Colonic mucosa (tissue), 4 donors: ENCODE measurements at regions not wholly inside any gene's neighbourhood (a gene's known extent, or its start where the extent isn't known, plus 50 kb on each side); places are given as distances from the start of the nearest gene placed in this dataset.

Experiments
- DNase-seq: peaks from one replicate; pipeline ENCODE4 v3.0.0-alpha.2; 2020
- H3K27ac ChIP-seq: fragments of 200-600 bp; one replicate; pipeline ENCODE4 v1.8.0; 2021
- H3K27me3 ChIP-seq: fragments of 200-600 bp; one replicate; pipeline ENCODE4 v1.8.0; 2021
- H3K36me3 ChIP-seq: fragments of 200-600 bp; one replicate; pipeline ENCODE4 v1.8.0; 2021
- H3K4me1 ChIP-seq: fragments of 200-600 bp; one replicate; pipeline ENCODE4 v1.8.0; 2021; ENCODE audit warnings: mild to moderate bottlenecking
- H3K4me3 ChIP-seq: fragments of 200-600 bp; one replicate; pipeline ENCODE4 v1.8.0; 2021
- H3K9ac ChIP-seq, 2 donors: one replicate each; pipeline ENCODE4 v1.7.0; 2013; ENCODE audit warnings: control low read depth in 2 of 2, low read depth in 2 of 2, low read length in 2 of 2
- H3K9me3 ChIP-seq: fragments of 200-600 bp; one replicate; pipeline ENCODE4 v1.8.0; 2021
- intact Hi-C: fragments of 100-400 bp; cut with DNase I; formaldehyde crosslinking; loops from one replicate; pipeline ENCODE4 v1.14.1; 2022
- TF ChIP-seq, protein P1 (sequence below): fragments of 200-600 bp; IDR thresholded peaks from one replicate; pipeline ENCODE4 v1.8.0; 2022; ENCODE audit warnings: antibody characterized with exemption, mild to moderate bottlenecking
- donor health status: healthy.
- donor health status: DM: no; HTN: no; CAD: no.
- donor health status: DM: no; HTN: no; CAD: no.

DNA sequence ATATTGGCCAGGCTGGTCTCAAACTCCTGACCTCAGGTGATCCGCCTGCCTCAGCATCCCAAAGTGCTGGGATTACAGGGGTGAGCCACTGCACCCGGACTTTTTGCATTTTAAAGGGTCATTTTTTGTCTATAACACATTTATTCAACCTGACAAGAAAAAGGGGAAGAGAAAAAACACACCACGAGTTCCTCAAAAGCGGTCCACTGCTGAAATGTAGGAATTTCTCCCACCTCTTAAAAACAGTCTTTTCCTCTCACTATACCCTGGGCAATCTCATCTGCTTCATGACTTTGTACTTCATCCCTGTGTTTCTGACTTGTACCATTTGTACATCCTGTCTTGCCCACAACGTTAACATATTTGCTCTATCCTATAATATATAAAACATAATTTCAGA lies 413.3 kb upstream of the PTBP2 start:
- no peak overlapping the region for H3K27ac ChIP-seq
- no peaks in the 10 kb centered on the region for H3K9me3 ChIP-seq
- no peaks in the 10 kb centered on the region for H3K4me1 ChIP-seq
- H3K36me3 ChIP-seq, result no peaks in the 10 kb centered on the region
- no peak for DNase-seq
- no peak overlapping the region for H3K4me3 ChIP-seq
- H3K9ac ChIP-seq, result no peak overlapping the region
- no peaks in the 10 kb centered on the region for H3K27me3 ChIP-seq
- TF ChIP-seq, protein P1, sequence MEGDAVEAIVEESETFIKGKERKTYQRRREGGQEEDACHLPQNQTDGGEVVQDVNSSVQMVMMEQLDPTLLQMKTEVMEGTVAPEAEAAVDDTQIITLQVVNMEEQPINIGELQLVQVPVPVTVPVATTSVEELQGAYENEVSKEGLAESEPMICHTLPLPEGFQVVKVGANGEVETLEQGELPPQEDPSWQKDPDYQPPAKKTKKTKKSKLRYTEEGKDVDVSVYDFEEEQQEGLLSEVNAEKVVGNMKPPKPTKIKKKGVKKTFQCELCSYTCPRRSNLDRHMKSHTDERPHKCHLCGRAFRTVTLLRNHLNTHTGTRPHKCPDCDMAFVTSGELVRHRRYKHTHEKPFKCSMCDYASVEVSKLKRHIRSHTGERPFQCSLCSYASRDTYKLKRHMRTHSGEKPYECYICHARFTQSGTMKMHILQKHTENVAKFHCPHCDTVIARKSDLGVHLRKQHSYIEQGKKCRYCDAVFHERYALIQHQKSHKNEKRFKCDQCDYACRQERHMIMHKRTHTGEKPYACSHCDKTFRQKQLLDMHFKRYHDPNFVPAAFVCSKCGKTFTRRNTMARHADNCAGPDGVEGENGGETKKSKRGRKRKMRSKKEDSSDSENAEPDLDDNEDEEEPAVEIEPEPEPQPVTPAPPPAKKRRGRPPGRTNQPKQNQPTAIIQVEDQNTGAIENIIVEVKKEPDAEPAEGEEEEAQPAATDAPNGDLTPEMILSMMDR, result no peak
- intact Hi-C loops, result no loop called here

DNA sequence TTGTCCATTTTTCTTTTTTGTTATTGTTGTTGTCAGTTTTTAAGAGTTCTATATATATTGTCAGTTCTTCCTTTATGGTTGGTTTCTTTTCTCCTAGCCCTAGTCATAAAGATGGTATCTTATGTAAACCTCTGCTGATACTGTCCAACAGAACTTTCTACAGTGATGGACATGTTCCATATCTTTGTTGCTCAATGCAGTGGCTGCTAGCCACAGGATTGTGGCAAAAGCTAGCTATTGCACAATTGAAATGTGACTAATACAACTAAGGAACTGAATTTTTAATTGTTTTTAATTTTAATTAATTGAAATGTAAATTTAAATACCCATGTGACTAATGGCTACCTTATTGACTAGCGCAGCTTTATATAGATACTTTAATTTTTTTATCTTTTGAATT lies 411.8 kb upstream of the PTBP2 start:
- intact Hi-C loops, result no loop called here

DNA sequence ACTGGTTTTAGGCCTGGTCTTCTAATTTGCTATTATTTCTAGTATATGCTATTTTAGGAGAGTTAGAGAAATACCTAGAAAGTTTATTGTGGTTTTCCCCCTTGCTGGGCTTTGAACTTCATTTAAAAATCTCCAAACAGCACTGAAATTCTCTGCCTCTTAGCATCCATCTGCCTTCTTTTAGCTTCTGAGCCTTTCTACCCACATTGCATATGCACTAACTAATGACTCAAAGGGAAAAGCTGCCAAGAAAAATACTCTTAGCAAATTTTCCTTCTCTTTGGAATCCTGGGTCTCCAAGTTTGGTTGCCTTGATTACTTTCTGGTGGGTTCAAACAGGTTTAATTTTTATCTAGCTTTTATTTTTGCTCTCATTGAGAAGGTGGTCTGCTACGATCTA lies 408.4 kb upstream of the PTBP2 start:
- DNase-seq, result no peak
- TF ChIP-seq, protein P1, result no peak
- Histone ChIP-seq H3K4me3 (no peak overlapping the region), H3K27me3 (no peaks in the 10 kb centered on the region), H3K4me1 (no peaks in the 10 kb centered on the region), H3K9ac (no peak overlapping the region), H3K36me3 (no peaks in the 10 kb centered on the region), H3K27ac (no peak overlapping the region), H3K9me3 (no peaks in the 10 kb centered on the region)
- intact Hi-C loops, result no loop called here

More for the DNA sequence above, 411.8 kb upstream of the PTBP2 start:
- Histone ChIP-seq H3K27me3 (no peaks in the 10 kb centered on the region), H3K9me3 (no peaks in the 10 kb centered on the region), H3K4me1 (no peaks in the 10 kb centered on the region), H3K9ac (no peak overlapping the region), H3K36me3 (no peaks in the 10 kb centered on the region), H3K4me3 (no peak overlapping the region), H3K27ac (no peak overlapping the region)
- TF ChIP-seq, protein P1, result no peak
- no peak for DNase-seq

DNA sequence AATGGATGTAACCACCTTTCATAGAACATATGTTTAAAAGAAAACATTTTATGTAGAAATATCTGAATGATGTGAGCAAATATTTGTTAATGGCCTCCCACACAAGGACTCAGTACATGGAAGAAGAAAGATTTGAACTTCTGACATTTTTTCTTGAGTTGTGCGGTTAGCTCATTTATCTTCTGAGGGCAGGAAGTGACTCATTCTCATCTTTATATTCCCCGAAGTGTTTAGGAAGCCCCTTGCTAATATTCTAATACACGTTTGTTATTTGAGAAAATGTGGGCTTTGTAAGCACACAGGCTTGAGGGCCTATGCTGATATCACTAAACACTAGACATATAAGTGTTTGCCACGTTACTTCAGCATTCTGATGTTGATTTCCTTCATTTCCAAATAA lies 392.5 kb upstream of the PTBP2 start:
- Histone ChIP-seq H3K4me1 (no peaks in the 10 kb centered on the region), H3K27me3 (no peaks in the 10 kb centered on the region), H3K9me3 (no peaks in the 10 kb centered on the region), H3K9ac (no peak overlapping the region), H3K27ac (no peak overlapping the region), H3K36me3 (no peaks in the 10 kb centered on the region), H3K4me3 (no peak overlapping the region)
- TF ChIP-seq, protein P1, result no peak
- intact Hi-C loops, result no loop called here
- no peak for DNase-seq

DNA sequence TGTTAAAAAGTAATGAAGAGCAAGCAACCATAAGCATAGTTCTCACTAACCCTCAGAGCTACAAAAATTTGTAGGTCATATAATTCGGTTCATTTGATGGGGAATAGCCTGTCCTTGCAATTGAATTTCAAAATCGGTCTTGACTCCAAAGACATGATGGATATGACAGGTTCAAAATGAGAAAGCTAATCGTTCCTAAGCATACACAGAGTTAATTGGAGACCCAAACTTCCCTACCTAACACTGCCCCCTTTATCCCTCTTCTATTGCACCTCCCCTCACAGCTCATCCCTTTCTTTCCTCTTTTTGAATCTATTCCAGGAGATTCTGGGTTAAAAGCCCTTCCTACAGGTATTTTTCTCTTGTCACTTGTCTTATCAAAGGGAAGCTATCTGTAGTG lies 390.0 kb upstream of the PTBP2 start:
- Histone ChIP-seq H3K4me3 (no peak overlapping the region), H3K27ac (no peak overlapping the region), H3K9me3 (no peaks in the 10 kb centered on the region), H3K4me1 (no peaks in the 10 kb centered on the region), H3K9ac (no peak overlapping the region), H3K27me3 (no peaks in the 10 kb centered on the region), H3K36me3 (no peaks in the 10 kb centered on the region)
- no peak for DNase-seq
- TF ChIP-seq, protein P1, result no peak
- intact Hi-C loops, result no loop called here
